A673 (cell line): ENCODE measurements at regions not wholly inside any gene's neighbourhood (a gene's known extent, or its start where the extent isn't known, plus 50 kb on each side); places are given as distances from the start of the nearest gene placed in this dataset.

ENCODE experiments used
- BruUV-seq: library from RNA; stranded (reverse); fragments of 400-500 nt; replicated peaks from 2 replicates; lab custom pipeline; 2021; lab: Mats Ljungman, UMichigan
- CTCF ChIA-PET: fragments of 300-600 bp; sonication (Branson Sonifier 250); formaldehyde crosslinking; loops from one replicate; lab custom pipeline; 2022; ENCODE audit warnings: antibody characterized with exemption; lab: Charles Lee
- POLR2A ChIA-PET: fragments of 300-600 bp; sonication (Branson Sonifier 250); formaldehyde crosslinking; loops from one replicate; lab custom pipeline; 2022; ENCODE audit warnings: antibody characterized with exemption; ENCODE audit not compliant: low non-redundant PET; lab: Charles Lee
- DNase-seq: peaks from one replicate; pipeline ENCODE4 v3.0.0-alpha.2; 2015; ENCODE audit warnings: low spot score
- H3K27ac ChIP-seq: fragments of 200-600 bp; sonication (generic); 2 replicates; pipeline ENCODE4 v1.5.1; 2016; ENCODE audit warnings: mixed run types, low read depth, mild to moderate bottlenecking, mixed read lengths, antibody characterized with exemption, low read length; ENCODE audit not compliant: poor library complexity, severe bottlenecking
- H3K27me3 ChIP-seq: fragments of 200-600 bp; sonication (generic); replicated peaks from 2 replicates; pipeline ENCODE4 v1.6.1; 2017; ENCODE audit warnings: mixed run types, low read depth, mild to moderate bottlenecking, mixed read lengths, antibody characterized with exemption, low read length; ENCODE audit not compliant: insufficient read depth, poor library complexity
- H3K36me3 ChIP-seq: fragments of 200-600 bp; sonication (generic); 2 replicates; pipeline ENCODE4 v1.6.1; 2016; ENCODE audit warnings: mixed run types, mild to moderate bottlenecking, mixed read lengths, antibody characterized with exemption, low read length; ENCODE audit not compliant: insufficient read depth, poor library complexity, severe bottlenecking
- H3K4me1 ChIP-seq: fragments of 200-600 bp; sonication (generic); 2 replicates; pipeline ENCODE4 v1.6.1; 2017; ENCODE audit warnings: mixed run types, mild to moderate bottlenecking, mixed read lengths, antibody characterized with exemption, low read length; ENCODE audit not compliant: insufficient read depth, poor library complexity, severe bottlenecking
- H3K4me3 ChIP-seq: fragments of 200-600 bp; sonication (generic); 2 replicates; pipeline ENCODE4 v1.5.1; 2016; ENCODE audit warnings: low read depth, mixed run types, mild to moderate bottlenecking, mixed read lengths, low read length; ENCODE audit not compliant: poor library complexity, severe bottlenecking
- H3K9me3 ChIP-seq: fragments of 200-600 bp; sonication (generic); 2 replicates; pipeline ENCODE4 v1.6.1; 2016; ENCODE audit warnings: mixed run types, low read depth, mild to moderate bottlenecking, mixed read lengths, antibody characterized with exemption, low read length; ENCODE audit not compliant: poor library complexity, severe bottlenecking
- CTCF ChIP-seq: fragments of 300-800, 200-600 bp; sonication (generic); conservative IDR thresholded peaks from 2 replicates; pipeline ENCODE4 v1.5.1; 2017; ENCODE audit warnings: low read depth, mild to moderate bottlenecking, antibody characterized with exemption, low read length, moderate library complexity, mixed read lengths
- EZH2 ChIP-seq: fragments of 200-600 bp; sonication (generic); IDR thresholded peaks from 2 replicates; pipeline ENCODE4 v1.6.1; 2017; ENCODE audit warnings: borderline replicate concordance, low read depth, mild to moderate bottlenecking, mixed read lengths, antibody characterized with exemption, low read length; ENCODE audit not compliant: poor library complexity, severe bottlenecking
- intact Hi-C: fragments of 100-400 bp; cut with micrococcal nuclease; formaldehyde crosslinking; loops from one replicate; pipeline ENCODE4 v1.10.0; 2022; ENCODE audit not compliant: unreplicated experiment

DNA sequence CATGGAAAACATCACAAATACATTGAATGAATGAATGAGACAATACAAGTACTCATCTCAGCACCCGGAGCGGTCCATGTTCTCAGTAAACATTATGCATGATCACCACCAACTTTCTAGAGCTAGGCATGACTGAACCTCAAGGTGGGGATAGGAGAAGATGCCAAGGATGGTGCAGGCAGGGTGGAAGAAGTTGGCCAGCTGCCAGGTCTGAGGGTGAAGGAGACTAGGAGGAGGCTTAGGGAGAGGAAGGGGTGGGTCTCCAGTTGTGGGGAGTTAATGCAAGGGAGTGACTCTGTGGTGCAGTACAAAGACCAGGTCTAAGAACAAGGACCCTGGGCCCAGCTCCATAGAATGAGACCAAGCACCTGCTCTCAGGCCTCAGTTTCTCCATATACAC is 91.7 kb downstream of the MATN1 start:
- no peaks in the 10 kb centered on the region for H3K27me3 ChIP-seq
- CTCF ChIA-PET = no interaction called here
- BruUV-seq = no TSS peak
- H3K4me3 ChIP-seq = no peak overlapping the region
- intact Hi-C loops = no loop called here
- no peaks in the 10 kb centered on the region for H3K4me1 ChIP-seq
- no peaks in the 10 kb centered on the region for H3K36me3 ChIP-seq
- DNase-seq = no peak
- H3K27ac ChIP-seq = no peak overlapping the region
- H3K9me3 ChIP-seq = peaks cover 3% of the 10 kb centered on the region
- POLR2A ChIA-PET = no interaction called here
- TF ChIP-seq EZH2 = no peak
- TF ChIP-seq CTCF = no peak

DNA sequence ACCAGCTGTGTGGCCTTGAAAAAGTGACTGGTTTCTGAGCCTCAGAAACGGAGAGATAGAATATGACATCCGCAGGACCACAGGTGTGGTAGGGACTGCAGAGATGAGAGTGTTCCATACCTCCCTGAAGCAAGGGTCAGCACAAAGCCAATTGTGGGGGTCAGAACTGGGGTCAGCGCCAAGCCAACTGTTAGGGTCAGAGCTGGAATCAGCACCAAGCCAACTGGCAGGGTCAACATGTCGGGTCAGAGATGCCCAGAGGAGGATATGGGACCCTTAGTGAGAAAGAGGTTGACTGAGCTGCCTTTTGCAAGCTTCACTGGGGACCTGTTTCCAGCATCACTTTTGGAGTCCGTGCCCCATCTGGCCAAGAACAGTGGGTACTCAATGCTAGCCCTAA is 93.9 kb downstream of the MATN1 start:
- CTCF ChIA-PET = no interaction called here
- Histone ChIP-seq H3K27ac (no peak overlapping the region), H3K4me3 (no peak overlapping the region), H3K9me3 (peaks cover 4% of the 10 kb centered on the region), H3K27me3 (no peaks in the 10 kb centered on the region), H3K36me3 (no peaks in the 10 kb centered on the region), H3K4me1 (no peaks in the 10 kb centered on the region)
- BruUV-seq = no TSS peak
- TF ChIP-seq CTCF (no peak), EZH2 (no peak)
- intact Hi-C loops = no loop called here
- POLR2A ChIA-PET = no interaction called here
- no peak for DNase-seq

GRCh38 chr1:30627994-30628393 is 95.4 kb downstream of the MATN1 start:
- CTCF ChIA-PET = no interaction called here
- POLR2A ChIA-PET = no interaction called here

More at GRCh38 chr1:30627994-30628393, 95.4 kb downstream of the MATN1 start:
- DNase-seq = no peak
- no peaks in the 10 kb centered on the region for H3K36me3 ChIP-seq
- intact Hi-C loops = no loop called here
- no peak overlapping the region for H3K4me3 ChIP-seq
- BruUV-seq = no TSS peak
- no peaks in the 10 kb centered on the region for H3K4me1 ChIP-seq
- no peak overlapping the region for H3K27ac ChIP-seq
- no peaks in the 10 kb centered on the region for H3K27me3 ChIP-seq
- no peak for TF ChIP-seq CTCF
- no peak for TF ChIP-seq EZH2
- H3K9me3 ChIP-seq = peaks cover 17% of the 10 kb centered on the region
